IMR-90 (cell line): ENCODE measurements at regions not wholly inside any gene's neighbourhood (a gene's known extent, or its start where the extent isn't known, plus 50 kb on each side); places are given as distances from the start of the nearest gene placed in this dataset.

ENCODE experiments used
- ATAC-seq: fragments of 200-7000 bp; cut with Tn5 transposase; 2 replicates; pipeline ENCODE4 v1.9.1; 2020; ENCODE audit warnings: low read depth, mild to moderate bottlenecking, moderate library complexity
- BruUV-seq: library from RNA; stranded (reverse); fragments of 400-500 nt; replicated peaks from 2 replicates; lab custom pipeline; 2021; lab: Mats Ljungman, UMichigan
- CTCF ChIA-PET: fragments of 300-600 bp; formaldehyde crosslinking; extraction: SDS; loops from one replicate; lab custom pipeline; 2021; ENCODE audit warnings: antibody characterized with exemption; lab: Yijun Ruan, JAX
- POLR2A ChIA-PET: fragments of 300-600 bp; sonication (Branson Sonifier 250); formaldehyde crosslinking; loops from one replicate; lab custom pipeline; 2022; ENCODE audit warnings: antibody characterized with exemption; ENCODE audit not compliant: unreplicated experiment; lab: Charles Lee
- DNase-seq: peaks from one replicate; pipeline ENCODE4 v3.0.0; 2013
- H2AFZ ChIP-seq: replicated peaks from 2 replicates; pipeline ENCODE3; 2013; ENCODE audit warnings: low read length, mild to moderate bottlenecking; ENCODE audit not compliant: poor library complexity
- H2AK5ac ChIP-seq: 2 replicates; pipeline ENCODE4 v1.6.1; 2013; ENCODE audit warnings: low read depth, low read length, inconsistent platforms
- H2AK9ac ChIP-seq: replicated peaks from 2 replicates; pipeline ENCODE3; 2013; ENCODE audit warnings: mild to moderate bottlenecking, low read depth, low read length, moderate library complexity; ENCODE audit not compliant: poor library complexity
- H2BK120ac ChIP-seq: 2 replicates; pipeline ENCODE4 v1.6.1; 2013; ENCODE audit warnings: low read depth, low read length, inconsistent platforms
- H2BK15ac ChIP-seq: 3 replicates; pipeline ENCODE4 v1.6.1; 2013; ENCODE audit warnings: low read depth, low read length, inconsistent platforms
- H2BK20ac ChIP-seq: 2 replicates; pipeline ENCODE4 v1.6.1; 2013; ENCODE audit warnings: low read depth, mild to moderate bottlenecking, inconsistent platforms, low read length, moderate library complexity
- H2BK5ac ChIP-seq: 2 replicates; pipeline ENCODE4 v1.6.1; 2013; ENCODE audit warnings: mild to moderate bottlenecking, low read depth, low read length, inconsistent platforms; ENCODE audit not compliant: poor library complexity, severe bottlenecking
- H3K14ac ChIP-seq: replicated peaks from 2 replicates; pipeline ENCODE4 v1.6.1; 2013; ENCODE audit warnings: low read depth, low read length, inconsistent platforms
- H3K18ac ChIP-seq: 2 replicates; pipeline ENCODE4 v1.6.1; 2013; ENCODE audit warnings: low read depth, low read length, control low read depth
- H3K23ac ChIP-seq: 2 replicates; pipeline ENCODE4 v1.6.1; 2013; ENCODE audit warnings: low read depth, low read length, inconsistent platforms
- H3K27ac ChIP-seq: 2 replicates; pipeline ENCODE4 v1.5.1; 2013; ENCODE audit warnings: mild to moderate bottlenecking, control low read depth, low read length; ENCODE audit not compliant: insufficient read depth
- H3K27me3 ChIP-seq: 2 replicates; pipeline ENCODE4 v1.6.1; 2013; ENCODE audit warnings: low read length; ENCODE audit not compliant: control insufficient read depth, insufficient read depth
- H3K36me3 ChIP-seq: 2 replicates; pipeline ENCODE4 v1.6.1; 2013; ENCODE audit warnings: low read length, mixed read lengths; ENCODE audit not compliant: control insufficient read depth, insufficient read depth
- H3K4ac ChIP-seq: 2 replicates; pipeline ENCODE4 v1.6.1; 2013; ENCODE audit warnings: low read depth, low read length, inconsistent platforms
- H3K4me1 ChIP-seq: 2 replicates; pipeline ENCODE4 v1.6.1; 2013; ENCODE audit warnings: low read length, mixed read lengths; ENCODE audit not compliant: control insufficient read depth, insufficient read depth
- H3K4me2 ChIP-seq: 2 replicates; pipeline ENCODE4 v1.6.1; 2013; ENCODE audit warnings: low read depth, mild to moderate bottlenecking, control low read depth, low read length, moderate library complexity
- H3K4me3 ChIP-seq: 2 replicates; pipeline ENCODE4 v1.5.1; 2013; ENCODE audit warnings: low read depth, mild to moderate bottlenecking, control low read depth, low read length, moderate library complexity; ENCODE audit not compliant: insufficient read depth
- H3K56ac ChIP-seq: 2 replicates; pipeline ENCODE4 v1.6.1; 2013; ENCODE audit warnings: low read length, inconsistent platforms; ENCODE audit not compliant: insufficient read depth; ENCODE audit errors: extremely low read depth
- H3K79me1 ChIP-seq, 2 experiments: 2 replicates each; pipeline ENCODE4 v1.6.1; 2013; ENCODE audit warnings: low read length in 2 of 2, inconsistent platforms in 1 of 2, low read depth in 1 of 2
- H3K9ac ChIP-seq: 2 replicates; pipeline ENCODE4 v1.6.1; 2013; ENCODE audit warnings: low read depth, low read length, control low read depth
- H3K9me1 ChIP-seq: 2 replicates; pipeline ENCODE4 v1.6.1; 2013; ENCODE audit warnings: low read length, inconsistent platforms; ENCODE audit not compliant: insufficient read depth
- H3K9me3 ChIP-seq: 2 replicates; pipeline ENCODE4 v1.6.1; 2013; ENCODE audit warnings: low read length; ENCODE audit not compliant: control insufficient read depth, insufficient read depth
- H4K20me1 ChIP-seq: 2 replicates; pipeline ENCODE4 v1.6.1; 2013; ENCODE audit warnings: low read length, inconsistent platforms; ENCODE audit not compliant: insufficient read depth
- H4K5ac ChIP-seq: 2 replicates; pipeline ENCODE4 v1.6.1; 2013; ENCODE audit warnings: mild to moderate bottlenecking, low read depth, low read length, control low read depth
- H4K8ac ChIP-seq, 2 experiments: 2 replicates each; pipeline ENCODE4 v1.6.1; 2013; ENCODE audit warnings: low read depth in 2 of 2, low read length in 2 of 2, control low read depth in 1 of 2, inconsistent platforms in 1 of 2
- H4K91ac ChIP-seq: 2 replicates; pipeline ENCODE4 v1.6.1; 2013; ENCODE audit warnings: low read depth, low read length, inconsistent platforms; ENCODE audit not compliant: insufficient read depth
- NFE2L2 ChIP-seq: fragments of 150-350 bp; IDR thresholded peaks from 2 replicates; pipeline ENCODE4 v1.6.1; 2016; ENCODE audit warnings: low read depth, mild to moderate bottlenecking, low read length
- RAD21 ChIP-seq: IDR thresholded peaks from 2 replicates; pipeline ENCODE4 v1.6.1; 2012; ENCODE audit warnings: low read length, improper control_type of control experiment
- RFX5 ChIP-seq: IDR thresholded peaks from 2 replicates; pipeline ENCODE4 v1.8.0; 2012; ENCODE audit warnings: low read depth, mild to moderate bottlenecking, low read length, moderate library complexity
- dilution Hi-C: fragments of 300-500 bp; cut with HindIII; formaldehyde crosslinking; loops from one replicate; pipeline ENCODE4 v1.14.3; 2018; ENCODE audit warnings: low sequenced_read_pairs; ENCODE audit not compliant: unreplicated experiment
- in situ Hi-C: fragments of 300-500 bp; cut with MboI; formaldehyde crosslinking; loops from 3 replicates; pipeline ENCODE4 v1.14.3; 2019; ENCODE audit warnings: low sequenced_read_pairs, inconsistent platforms, mixed read lengths
- intact Hi-C: fragments of 100-400 bp; cut with micrococcal nuclease; formaldehyde crosslinking; loops from 2 replicates; pipeline ENCODE4 v1.10.0; 2022

GRCh38 chr4:61049018-61049417, 151.1 kb upstream of the ADGRL3 start:
- Histone ChIP-seq H3K79me1 (no peaks in the 10 kb centered on the region), H3K27me3 (no peaks in the 10 kb centered on the region), H4K91ac (no peak overlapping the region), H3K36me3 (no peaks in the 10 kb centered on the region), H3K4ac (no peak overlapping the region), H4K5ac (no peak overlapping the region), H2BK15ac (no peak overlapping the region), H4K20me1 (no peaks in the 10 kb centered on the region), H2BK120ac (no peak overlapping the region), H3K27ac (no peak overlapping the region), H3K4me3 (no peak overlapping the region), H3K14ac (no peak overlapping the region), H2AK5ac (no peak overlapping the region), H3K9me1 (no peaks in the 10 kb centered on the region), H2BK5ac (no peak overlapping the region), H2AK9ac (no peak overlapping the region), H3K9me3 (no peaks in the 10 kb centered on the region), H3K56ac (no peak overlapping the region), H4K8ac (no peak overlapping the region), H3K4me1 (no peaks in the 10 kb centered on the region), H2AFZ (no peak overlapping the region), H3K23ac (no peak overlapping the region), H3K9ac (no peak overlapping the region), H3K4me2 (no peak overlapping the region), H2BK20ac (no peak overlapping the region), H3K18ac (no peak overlapping the region)
- DNase-seq (no peak), ATAC-seq (no peak)
- in situ Hi-C loops (no loop called here), dilution Hi-C loops (no loop called here), intact Hi-C loops (no loop called here)
- TF ChIP-seq NFE2L2 (no peak), RFX5 (no peak), RAD21 (no peak)
- POLR2A ChIA-PET, result no interaction called here
- CTCF ChIA-PET, result no interaction called here
- no TSS peak for BruUV-seq
